Esophagus squamous epithelium (tissue), 5 donors: ENCODE measurements at regions not wholly inside any gene's neighbourhood (a gene's known extent, or its start where the extent isn't known, plus 50 kb on each side); places are given as distances from the start of the nearest gene placed in this dataset.

Experiments
- DNase-seq: peaks from one replicate; lab custom pipeline; 2025; lab: John Stamatoyannopoulos, UW
- H3K27ac ChIP-seq, 4 donors: fragments of 200-600 bp; sonication (generic); one replicate each; pipeline ENCODE4 v1.5.1; 2016 to 2019; ENCODE audit warnings: mild to moderate bottlenecking in 1 of 4
- H3K27me3 ChIP-seq, 4 donors: fragments of 200-600 bp; sonication (generic); 1 replicate in 3 of 4; 2 replicates in 1 of 4; pipeline versions ENCODE4 v1.5.1 to v1.6.0; 2017 to 2021; ENCODE audit warnings: antibody characterized with exemption in 1 of 4
- H3K36me3 ChIP-seq, 3 donors: fragments of 200-600 bp; sonication (generic); one replicate each; pipeline ENCODE4 v1.5.1; 2016 to 2019
- H3K4me1 ChIP-seq, 3 donors: fragments of 200-600 bp; sonication (generic); one replicate each; pipeline ENCODE4 v1.5.1; 2017 to 2019
- H3K4me3 ChIP-seq, 4 donors: fragments of 200-600 bp; sonication (generic); 1 replicate in 3 of 4; 2 replicates in 1 of 4; pipeline ENCODE4 v1.5.1; 2016 to 2019; ENCODE audit warnings: mild to moderate bottlenecking in 2 of 4, moderate library complexity in 1 of 4
- H3K9me3 ChIP-seq, 3 donors: fragments of 200-600 bp; sonication (generic); one replicate each; pipeline ENCODE4 v1.5.1; 2016 to 2019
- POLR2A ChIP-seq, 4 donors: fragments of 450-650 bp; IDR thresholded peaks; one replicate each; pipeline ENCODE4 v1.6.1; 2017; ENCODE audit warnings: antibody characterized with exemption in 4 of 4, mild to moderate bottlenecking in 4 of 4, moderate library complexity in 3 of 4
- WGBS, 2 donors: methylation state at CpG; one replicate each; pipeline ENCODE4 v1.1.5; 2018; 5-methylcytosine and 5-hydroxymethylcytosine counted together
- intact Hi-C: fragments of 100-400 bp; cut with DNase I; formaldehyde crosslinking; loops from one replicate; pipeline ENCODE4 v1.15.0; 2022
- TF ChIP-seq, protein P1 (sequence below), 6 experiments: fragments of 450-650 bp in 4 of 6; fragments of 200-600 bp in 2 of 6; sonication (generic) in 2 of 6; IDR thresholded peaks; one replicate each; pipeline ENCODE4 v1.5.1; 2016 to 2019; ENCODE audit warnings: antibody characterized with exemption in 6 of 6, mild to moderate bottlenecking in 4 of 6, moderate library complexity in 4 of 6
- donor health status: DM: yes; HTN: yes; CAD: no.

DNA sequence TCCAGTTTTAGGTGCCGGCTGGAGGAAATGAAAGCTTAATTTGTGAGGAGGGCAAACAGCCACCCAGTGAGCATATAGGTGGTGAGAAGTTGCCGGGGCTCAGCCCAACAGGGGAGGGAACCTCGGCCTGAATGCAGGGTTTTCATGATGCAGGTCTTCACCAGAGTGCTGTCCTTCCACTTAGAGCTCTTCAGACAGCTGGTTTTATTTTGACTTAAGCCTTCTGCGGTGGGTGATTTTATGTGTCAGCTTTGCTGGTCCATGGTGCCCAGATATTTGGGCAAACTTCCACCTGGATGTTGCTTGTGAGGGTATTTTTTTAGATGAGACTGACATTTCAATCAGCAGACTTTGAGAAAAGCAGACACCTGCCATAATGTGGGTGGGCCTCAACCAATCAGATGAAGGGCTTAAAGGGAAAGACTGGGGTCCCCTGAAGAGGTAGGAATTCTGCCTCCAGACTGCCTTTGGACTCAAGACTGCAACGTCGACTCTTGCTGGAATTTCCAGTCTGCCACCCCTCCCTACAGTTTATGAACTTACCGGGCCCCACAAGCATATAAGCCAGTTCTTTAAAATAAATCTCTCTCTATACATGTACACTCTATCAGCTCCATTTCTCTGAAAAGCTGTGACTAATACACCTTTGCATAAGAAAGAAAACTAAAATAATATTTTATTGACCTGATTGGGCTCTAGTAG lies 72.8 kb downstream of the RHOU start:
- Histone ChIP-seq H3K4me3 (no peak overlapping the region), H3K27ac (no peak overlapping the region), H3K36me3 (no peaks in the 10 kb centered on the region), H3K9me3 (no peaks in the 10 kb centered on the region), H3K27me3 (no peaks in the 10 kb centered on the region), H3K4me1 (peaks cover 9 to 37% (median 17%) of the 10 kb centered on the region in 3 donors)
- DNase-seq: no peak
- TF ChIP-seq, protein P1, sequence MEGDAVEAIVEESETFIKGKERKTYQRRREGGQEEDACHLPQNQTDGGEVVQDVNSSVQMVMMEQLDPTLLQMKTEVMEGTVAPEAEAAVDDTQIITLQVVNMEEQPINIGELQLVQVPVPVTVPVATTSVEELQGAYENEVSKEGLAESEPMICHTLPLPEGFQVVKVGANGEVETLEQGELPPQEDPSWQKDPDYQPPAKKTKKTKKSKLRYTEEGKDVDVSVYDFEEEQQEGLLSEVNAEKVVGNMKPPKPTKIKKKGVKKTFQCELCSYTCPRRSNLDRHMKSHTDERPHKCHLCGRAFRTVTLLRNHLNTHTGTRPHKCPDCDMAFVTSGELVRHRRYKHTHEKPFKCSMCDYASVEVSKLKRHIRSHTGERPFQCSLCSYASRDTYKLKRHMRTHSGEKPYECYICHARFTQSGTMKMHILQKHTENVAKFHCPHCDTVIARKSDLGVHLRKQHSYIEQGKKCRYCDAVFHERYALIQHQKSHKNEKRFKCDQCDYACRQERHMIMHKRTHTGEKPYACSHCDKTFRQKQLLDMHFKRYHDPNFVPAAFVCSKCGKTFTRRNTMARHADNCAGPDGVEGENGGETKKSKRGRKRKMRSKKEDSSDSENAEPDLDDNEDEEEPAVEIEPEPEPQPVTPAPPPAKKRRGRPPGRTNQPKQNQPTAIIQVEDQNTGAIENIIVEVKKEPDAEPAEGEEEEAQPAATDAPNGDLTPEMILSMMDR (IDR thresholded peaks at IDR 0.05): no peak
- no peak for TF ChIP-seq POLR2A (IDR thresholded peaks at IDR 0.05)
- 67 to 69% methylated on average over 6 of the region's 7 CpGs for WGBS, 2 donors
- intact Hi-C loops: no loop called here

DNA sequence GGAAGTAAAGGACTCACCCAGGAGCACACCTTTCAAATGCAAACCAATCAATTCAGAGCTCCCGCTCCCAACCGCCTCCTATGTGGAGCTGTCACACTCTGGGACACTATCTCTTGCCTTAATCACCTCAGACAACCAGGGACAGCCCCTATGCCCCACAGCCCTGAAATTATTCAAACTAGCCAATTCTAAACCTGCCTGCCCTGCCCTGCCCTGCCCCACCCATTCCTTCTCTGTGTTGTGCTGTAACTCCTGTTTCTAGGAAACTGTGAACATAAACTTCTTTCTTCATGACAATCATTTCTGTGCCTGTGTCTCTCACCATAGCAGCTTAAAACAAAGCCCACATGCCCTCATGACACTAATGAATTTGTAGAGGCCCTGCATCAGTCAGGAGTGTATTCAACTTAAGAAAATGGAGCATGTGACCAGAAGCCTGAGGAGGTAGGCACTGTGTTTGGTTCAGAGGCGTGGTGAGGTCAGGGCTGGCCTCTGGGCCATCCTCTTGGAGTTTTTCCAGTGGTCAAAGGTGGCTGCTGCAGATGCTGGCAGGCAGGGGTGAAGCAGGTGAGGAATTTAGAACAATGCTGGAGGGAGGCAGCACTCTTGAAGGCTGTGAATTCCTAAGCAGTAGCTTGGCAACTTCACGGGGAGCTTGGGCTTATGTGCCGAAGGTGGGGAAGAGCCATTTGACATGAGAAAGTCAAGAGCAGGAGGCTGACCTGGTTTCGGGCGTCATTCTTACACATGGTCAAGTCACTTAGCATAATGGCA lies 74.5 kb downstream of the RHOU start:
- Histone ChIP-seq H3K4me1 (peaks cover 9 to 29% (median 13%) of the 10 kb centered on the region in 3 donors), H3K36me3 (no peaks in the 10 kb centered on the region), H3K4me3 (no peak overlapping the region), H3K27ac (no peak overlapping the region), H3K9me3 (no peaks in the 10 kb centered on the region), H3K27me3 (no peaks in the 10 kb centered on the region)
- no peak for DNase-seq
- 71 to 76% methylated on average over 7 of the region's 7 CpGs for WGBS, 2 donors
- TF ChIP-seq, protein P1 (IDR thresholded peaks at IDR 0.05): no peak
- no peak for TF ChIP-seq POLR2A (IDR thresholded peaks at IDR 0.05)
- intact Hi-C loops: no loop called here

DNA sequence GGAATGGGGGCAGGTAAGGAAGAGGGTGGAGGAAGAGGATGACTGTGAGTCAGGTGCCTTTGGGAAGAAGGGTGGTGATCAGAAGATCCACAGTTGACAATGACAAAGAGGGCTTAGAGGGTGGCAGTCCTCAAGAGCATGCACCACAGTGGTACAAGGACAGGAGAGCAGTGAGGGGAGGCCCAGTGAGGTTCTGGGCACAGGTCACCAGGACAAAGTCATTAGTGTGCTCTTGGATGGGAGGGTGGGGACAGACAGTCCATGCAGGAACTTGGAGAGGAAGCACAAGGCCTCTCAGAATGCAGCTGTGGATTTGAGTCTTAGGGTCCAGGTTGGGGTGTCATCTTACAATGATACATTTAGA lies 75.1 kb downstream of the RHOU start:
- TF ChIP-seq POLR2A (IDR thresholded peaks at IDR 0.05): no peak
- Histone ChIP-seq H3K9me3 (no peaks in the 10 kb centered on the region), H3K4me1 (peaks cover 9 to 23% (median 13%) of the 10 kb centered on the region in 3 donors), H3K27ac (no peak overlapping the region), H3K27me3 (no peaks in the 10 kb centered on the region), H3K36me3 (no peaks in the 10 kb centered on the region), H3K4me3 (no peak overlapping the region)
- intact Hi-C loops: no loop called here
- DNase-seq: no peak

- WGBS, 2 donors: 73 to 82% methylated on average over 5 of the region's 6 CpGs
These were observed 75.8 kb downstream of the RHOU start for GRCh38 chr1:228810878-228811711.

GRCh38 chr1:228811712-228812305 lies 76.5 kb downstream of the RHOU start:
- intact Hi-C loops: no loop called here
- TF ChIP-seq, protein P1 (IDR thresholded peaks at IDR 0.05): no peak
- no peak for TF ChIP-seq POLR2A (IDR thresholded peaks at IDR 0.05)
- no peak for DNase-seq
- Histone ChIP-seq H3K36me3 (no peaks in the 10 kb centered on the region), H3K9me3 (no peaks in the 10 kb centered on the region), H3K27ac (peak overlapping the region in 1 of 4 donors; percentile 31), H3K27me3 (no peaks in the 10 kb centered on the region), H3K4me1 (peaks cover 9 to 22% (median 13%) of the 10 kb centered on the region in 3 donors), H3K4me3 (no peak overlapping the region)
- WGBS, 2 donors: 94 to 95% methylated on average over 8 to 11 of the region's 11 CpGs

More at GRCh38 chr1:228810878-228811711, 75.8 kb downstream of the RHOU start:
- H3K4me3 ChIP-seq: no peak overlapping the region
- H3K9me3 ChIP-seq: no peaks in the 10 kb centered on the region
- H3K27me3 ChIP-seq: no peaks in the 10 kb centered on the region
- TF ChIP-seq, protein P1 (IDR thresholded peaks at IDR 0.05): no peak
- no peak for TF ChIP-seq POLR2A (IDR thresholded peaks at IDR 0.05)
- peak overlapping the region in 1 of 4 donors; percentile 47 for H3K27ac ChIP-seq
- no peak for DNase-seq
- H3K4me1 ChIP-seq: peaks cover 9 to 22% (median 13%) of the 10 kb centered on the region in 3 donors
- no peaks in the 10 kb centered on the region for H3K36me3 ChIP-seq
- intact Hi-C loops: no loop called here
